Right renal pelvis (tissue), 4 donors: ENCODE measurements at regions not wholly inside any gene's neighbourhood (a gene's known extent, or its start where the extent isn't known, plus 50 kb on each side); places are given as distances from the start of the nearest gene placed in this dataset.

Experiments
- DNase-seq, 4 donors: peaks; one replicate each; pipeline ENCODE4 v3.0.0-alpha.2; 2013; ENCODE audit warnings: low read depth in 4 of 4, low spot score in 3 of 4, missing footprints in 1 of 4

GRCh38 chr19:16000024-16000663 lies 51.3 kb downstream of the OR10H4 start:
- DNase-seq = no peak

- DNase-seq = peak in 1 of 4 donors; percentile 12
These were observed 52.9 kb downstream of the OR10H4 start for GRCh38 chr19:16001481-16002312.

GRCh38 chr19:16002406-16003384 lies 53.9 kb downstream of the OR10H4 start:
- DNase-seq = no peak

- DNase-seq = no peak
These were observed 54.6 kb downstream of the OR10H4 start for GRCh38 chr19:16003391-16003790.

- DNase-seq = no peak
These were observed 57.1 kb downstream of the OR10H4 start for GRCh38 chr19:16005925-16006324.

- DNase-seq = no peak
These were observed 63.7 kb upstream of the TPM4 start for GRCh38 chr19:16012552-16012951.

GRCh38 chr19:16013181-16013850 lies 63.0 kb upstream of the TPM4 start:
- DNase-seq = no peak

GRCh38 chr19:16013851-16014840 lies 62.1 kb upstream of the TPM4 start:
- no peak for DNase-seq

- no peak for DNase-seq
These were observed 61.1 kb upstream of the TPM4 start for GRCh38 chr19:16014923-16015804.

GRCh38 chr19:16015805-16016173 lies 60.5 kb upstream of the TPM4 start:
- DNase-seq = no peak

- no peak for DNase-seq
These were observed 59.8 kb upstream of the TPM4 start for GRCh38 chr19:16016226-16017137.

GRCh38 chr19:16017138-16017490 lies 59.2 kb upstream of the TPM4 start:
- no peak for DNase-seq

GRCh38 chr19:16018106-16018755 lies 58.1 kb upstream of the TPM4 start:
- DNase-seq = no peak

- no peak for DNase-seq
These were observed 57.3 kb upstream of the TPM4 start for GRCh38 chr19:16018801-16019551.

- DNase-seq = no peak
These were observed 56.4 kb upstream of the TPM4 start for GRCh38 chr19:16019691-16020448.
